ENCODE measurements at regions not wholly inside any gene's neighbourhood (a gene's known extent, or its start where the extent isn't known, plus 50 kb on each side); places are given as distances from the start of the nearest gene placed in this dataset.

DNA sequence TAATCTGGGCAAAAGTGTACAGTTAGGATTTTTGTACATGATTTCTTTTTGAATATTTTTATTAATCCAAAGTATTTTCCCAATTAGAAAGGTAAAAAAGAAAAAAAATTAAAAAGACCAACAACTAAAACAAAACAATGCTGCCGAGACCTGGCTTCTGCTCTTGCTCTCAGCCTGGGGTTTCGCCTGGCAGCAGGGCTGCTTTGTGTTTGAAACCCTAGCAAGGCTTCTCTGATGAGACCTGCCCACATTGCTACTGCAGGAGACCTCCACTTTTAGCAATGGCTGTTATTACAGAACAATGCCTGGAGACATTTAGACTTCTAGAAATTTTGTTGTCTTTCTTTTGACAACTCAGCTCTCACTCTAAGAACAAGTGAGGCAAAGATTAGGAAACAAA lies 1153.0 kb upstream of the TMEM132C start:
- H3K4me1 Mint-ChIP-seq = 0 out of 2 replicates have a peak, but pooled peaks cover 3% of the 10 kb centered on the region
- H3K36me3 Mint-ChIP-seq = peaks cover 65% of the 10 kb centered on the region
- no peak for DNase-seq (ENCODE audit: low spot score)
- ChIA-PET CTCF (interaction anchor here (1.3 kb wide), 1 partner anchor 267 kb away, joined by 3 read pairs; no protein-coding TSS in a partner anchor), POLR2A (no interaction called here)
- H3K4me3 Mint-ChIP-seq = no peak overlapping the region
- H3K27ac Mint-ChIP-seq = no peak overlapping the region
- 0 out of 2 replicates have a peak, but pooled peaks have one; percentile 22 for ATAC-seq
- no peak for TF ChIP-seq RORB (CRISPR knock-in tag; IDR thresholded peaks at IDR 0.05)
- TF ChIP-seq, protein P1, sequence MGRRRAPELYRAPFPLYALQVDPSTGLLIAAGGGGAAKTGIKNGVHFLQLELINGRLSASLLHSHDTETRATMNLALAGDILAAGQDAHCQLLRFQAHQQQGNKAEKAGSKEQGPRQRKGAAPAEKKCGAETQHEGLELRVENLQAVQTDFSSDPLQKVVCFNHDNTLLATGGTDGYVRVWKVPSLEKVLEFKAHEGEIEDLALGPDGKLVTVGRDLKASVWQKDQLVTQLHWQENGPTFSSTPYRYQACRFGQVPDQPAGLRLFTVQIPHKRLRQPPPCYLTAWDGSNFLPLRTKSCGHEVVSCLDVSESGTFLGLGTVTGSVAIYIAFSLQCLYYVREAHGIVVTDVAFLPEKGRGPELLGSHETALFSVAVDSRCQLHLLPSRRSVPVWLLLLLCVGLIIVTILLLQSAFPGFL (CRISPR knock-in tag; IDR thresholded peaks at IDR 0.05; ENCODE audit: borderline replicate concordance) = no peak
- TF ChIP-seq TP53 (CRISPR knock-in tag; IDR thresholded peaks at IDR 0.05) = no peak
- TF ChIP-seq SOX15 (CRISPR knock-in tag; IDR thresholded peaks at IDR 0.05) = no peak
- TF ChIP-seq GRHL2 (CRISPR knock-in tag; IDR thresholded peaks at IDR 0.05; ENCODE audit: insufficient replicate concordance, severe bottlenecking) = no peak
- TF ChIP-seq ZNF121 (CRISPR knock-in tag; IDR thresholded peaks at IDR 0.05) = no peak
- TF ChIP-seq NFYB (CRISPR knock-in tag; conservative IDR thresholded peaks at IDR 0.05; ENCODE audit: low read depth) = no peak
- TF ChIP-seq MXD4 (CRISPR knock-in tag; IDR thresholded peaks at IDR 0.05; ENCODE audit: borderline replicate concordance) = no peak
- H3K9me3 Mint-ChIP-seq = peaks cover 70% of the 10 kb centered on the region
- peaks cover under 1% of the 10 kb centered on the region for H3K27me3 Mint-ChIP-seq (ENCODE audit: low read depth)

DNA sequence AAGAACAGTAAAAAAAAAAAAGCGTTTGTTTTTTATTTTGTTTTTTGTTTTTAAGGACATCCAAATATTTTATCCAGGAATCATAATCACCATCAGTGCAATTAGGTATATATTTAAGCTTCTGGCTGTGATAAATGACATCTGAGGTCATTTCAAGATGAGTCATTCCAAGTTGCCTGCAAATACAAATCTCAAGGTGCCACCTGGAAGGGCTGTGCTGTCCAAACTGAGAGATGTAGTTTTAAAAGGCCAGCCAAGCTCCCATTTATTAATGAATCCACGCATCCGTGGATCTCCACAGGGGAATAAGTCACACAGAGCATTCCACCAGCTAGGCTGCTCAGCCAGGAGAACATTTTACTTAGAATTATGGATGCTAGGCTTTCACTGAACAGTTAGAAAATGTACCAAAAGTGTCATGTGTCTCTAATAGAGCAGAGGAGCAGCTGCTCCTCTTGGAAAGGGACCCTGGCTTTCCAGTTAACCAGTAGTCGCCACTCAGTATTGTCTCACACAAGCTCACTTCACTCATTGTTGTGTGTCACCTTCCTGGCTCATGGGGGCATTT lies 1151.4 kb upstream of the TMEM132C start:
- no peaks in the 10 kb centered on the region; the same call in 1 of the 2 replicates for H3K27me3 Mint-ChIP-seq (ENCODE audit: low read depth)
- H3K9me3 Mint-ChIP-seq = peaks cover 71% of the 10 kb centered on the region
- H3K4me1 Mint-ChIP-seq = 0 out of 2 replicates have a peak, but pooled peaks cover 3% of the 10 kb centered on the region
- DNase-seq (ENCODE audit: low spot score) (no peak), ATAC-seq (no peak)
- TF ChIP-seq ATF1 (CRISPR knock-in tag; IDR thresholded peaks at IDR 0.05) = no peak
- TF ChIP-seq, protein P2, sequence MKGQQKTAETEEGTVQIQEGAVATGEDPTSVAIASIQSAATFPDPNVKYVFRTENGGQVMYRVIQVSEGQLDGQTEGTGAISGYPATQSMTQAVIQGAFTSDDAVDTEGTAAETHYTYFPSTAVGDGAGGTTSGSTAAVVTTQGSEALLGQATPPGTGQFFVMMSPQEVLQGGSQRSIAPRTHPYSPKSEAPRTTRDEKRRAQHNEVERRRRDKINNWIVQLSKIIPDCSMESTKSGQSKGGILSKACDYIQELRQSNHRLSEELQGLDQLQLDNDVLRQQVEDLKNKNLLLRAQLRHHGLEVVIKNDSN (CRISPR knock-in tag; IDR thresholded peaks at IDR 0.05) = no peak
- no peak for TF ChIP-seq IRF2 (CRISPR knock-in tag; IDR thresholded peaks at IDR 0.05; ENCODE audit: borderline replicate concordance, low read depth)
- no peak for TF ChIP-seq OVOL2 (CRISPR knock-in tag; IDR thresholded peaks at IDR 0.05; ENCODE audit: borderline replicate concordance)
- TF ChIP-seq ZNF317 (CRISPR knock-in tag; IDR thresholded peaks at IDR 0.05; ENCODE audit: borderline replicate concordance, low read depth) = no peak
- ChIA-PET POLR2A (no interaction called here), CTCF (no interaction called here)
- H3K27ac Mint-ChIP-seq = no peak overlapping the region
- peaks cover 66% of the 10 kb centered on the region for H3K36me3 Mint-ChIP-seq
- no peak overlapping the region for H3K4me3 Mint-ChIP-seq

DNA sequence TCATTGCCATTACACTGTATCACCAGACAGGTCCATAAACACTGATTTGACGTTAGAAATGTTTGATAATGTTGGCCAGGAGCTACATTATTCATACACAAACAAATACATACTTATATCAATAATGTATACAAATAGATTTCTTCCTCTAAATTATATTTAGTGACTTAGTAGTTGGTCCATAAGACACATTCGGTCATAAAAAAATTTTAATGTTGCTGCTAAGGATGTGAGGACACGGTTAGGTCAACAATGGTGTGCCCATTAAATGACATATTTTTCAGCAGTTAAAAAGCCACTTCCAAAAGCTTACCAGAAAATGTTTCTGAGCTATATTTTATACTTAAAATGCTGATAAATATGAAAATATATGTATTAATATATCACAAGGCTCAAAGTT lies 1148.7 kb upstream of the TMEM132C start:
- ChIA-PET POLR2A (no interaction called here), CTCF (no interaction called here)
- 0 out of 2 replicates have a peak, but pooled peaks cover 3% of the 10 kb centered on the region for H3K4me1 Mint-ChIP-seq
- no peak for DNase-seq (ENCODE audit: low spot score)
- H3K36me3 Mint-ChIP-seq = peaks cover 72% of the 10 kb centered on the region
- ATAC-seq = no peak
- H3K27ac Mint-ChIP-seq = no peak overlapping the region
- H3K4me3 Mint-ChIP-seq = no peak overlapping the region
- peaks cover 79% of the 10 kb centered on the region for H3K9me3 Mint-ChIP-seq
- no peaks in the 10 kb centered on the region; the same call in 1 of the 2 replicates for H3K27me3 Mint-ChIP-seq (ENCODE audit: low read depth)
- TF ChIP-seq ZNF423 (CRISPR knock-in tag; IDR thresholded peaks at IDR 0.05) (no peak), ATF1 (CRISPR knock-in tag; IDR thresholded peaks at IDR 0.05) (no peak), NR2C2 (CRISPR knock-in tag; IDR thresholded peaks at IDR 0.05) (no peak), ZNF121 (CRISPR knock-in tag; IDR thresholded peaks at IDR 0.05) (no peak)
- TF ChIP-seq, protein P3, sequence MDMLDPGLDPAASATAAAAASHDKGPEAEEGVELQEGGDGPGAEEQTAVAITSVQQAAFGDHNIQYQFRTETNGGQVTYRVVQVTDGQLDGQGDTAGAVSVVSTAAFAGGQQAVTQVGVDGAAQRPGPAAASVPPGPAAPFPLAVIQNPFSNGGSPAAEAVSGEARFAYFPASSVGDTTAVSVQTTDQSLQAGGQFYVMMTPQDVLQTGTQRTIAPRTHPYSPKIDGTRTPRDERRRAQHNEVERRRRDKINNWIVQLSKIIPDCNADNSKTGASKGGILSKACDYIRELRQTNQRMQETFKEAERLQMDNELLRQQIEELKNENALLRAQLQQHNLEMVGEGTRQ (CRISPR knock-in tag; IDR thresholded peaks at IDR 0.05) = no peak
- TF ChIP-seq, protein P4, sequence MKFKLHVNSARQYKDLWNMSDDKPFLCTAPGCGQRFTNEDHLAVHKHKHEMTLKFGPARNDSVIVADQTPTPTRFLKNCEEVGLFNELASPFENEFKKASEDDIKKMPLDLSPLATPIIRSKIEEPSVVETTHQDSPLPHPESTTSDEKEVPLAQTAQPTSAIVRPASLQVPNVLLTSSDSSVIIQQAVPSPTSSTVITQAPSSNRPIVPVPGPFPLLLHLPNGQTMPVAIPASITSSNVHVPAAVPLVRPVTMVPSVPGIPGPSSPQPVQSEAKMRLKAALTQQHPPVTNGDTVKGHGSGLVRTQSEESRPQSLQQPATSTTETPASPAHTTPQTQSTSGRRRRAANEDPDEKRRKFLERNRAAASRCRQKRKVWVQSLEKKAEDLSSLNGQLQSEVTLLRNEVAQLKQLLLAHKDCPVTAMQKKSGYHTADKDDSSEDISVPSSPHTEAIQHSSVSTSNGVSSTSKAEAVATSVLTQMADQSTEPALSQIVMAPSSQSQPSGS (CRISPR knock-in tag; IDR thresholded peaks at IDR 0.05; ENCODE audit: borderline replicate concordance, low read depth) = no peak
